SK-N-SH (cell line): ENCODE measurements at regions not wholly inside any gene's neighbourhood (a gene's known extent, or its start where the extent isn't known, plus 50 kb on each side); places are given as distances from the start of the nearest gene placed in this dataset.

Experiments
- CTCF ChIA-PET: fragments of 300-600, 350-600 bp; formaldehyde crosslinking; extraction: SDS; loops from one replicate; lab custom pipeline; 2021; lab: Yijun Ruan, JAX
- POLR2A ChIA-PET: fragments of 350-600 bp; sonication (Branson Sonifier 250); formaldehyde crosslinking; extraction: SDS; loops from one replicate; lab custom pipeline; 2020; ENCODE audit warnings: antibody characterized with exemption, inconsistent platforms; lab: Yijun Ruan, JAX
- DNase-seq: peaks from one replicate; pipeline ENCODE4 v3.0.0; 2012
- H2AFZ ChIP-seq: fragments of 200-600 bp; sonication (generic); 2 replicates; pipeline ENCODE4 v1.8.1; 2016; ENCODE audit warnings: antibody characterized with exemption, mild to moderate bottlenecking, low read depth
- H3F3A ChIP-seq: fragments of 200-600 bp; sonication (generic); replicated peaks from 2 replicates; pipeline ENCODE3; 2016; ENCODE audit warnings: antibody characterized with exemption, mild to moderate bottlenecking; ENCODE audit not compliant: insufficient read depth
- H3K27ac ChIP-seq, 2 experiments: fragments of 200-500 bp in 1 of 2; fragments of 200-600 bp in 1 of 2; sonication (Bioruptor generic) in 1 of 2; sonication (generic), shearing (Covaris generic) in 1 of 2; 2 replicates each; pipeline versions ENCODE4 v1.5.1 to v1.6.1; 2014 to 2016; ENCODE audit warnings: low read depth in 2 of 2, inconsistent platforms in 1 of 2, low read length in 1 of 2, mild to moderate bottlenecking in 1 of 2, mixed read lengths in 1 of 2
- H3K27me3 ChIP-seq: fragments of 200-600 bp; sonication (generic), shearing (Covaris generic); 2 replicates; pipeline ENCODE4 v1.6.1; 2016; ENCODE audit warnings: mixed run types; ENCODE audit not compliant: insufficient read depth
- H3K36me3 ChIP-seq, 2 experiments: fragments of 200-500 bp in 1 of 2; fragments of 200-600 bp in 1 of 2; sonication (Bioruptor generic) in 1 of 2; sonication (generic) in 1 of 2; replicated peaks in 1 of 2; 2 replicates each; pipeline versions ENCODE3 to v1.5.1; 2014 to 2016; ENCODE audit warnings: low read length in 1 of 2, mild to moderate bottlenecking in 1 of 2; ENCODE audit not compliant: insufficient read depth in 2 of 2, control insufficient read depth in 1 of 2
- H3K4me1 ChIP-seq, 2 experiments: fragments of 200-500 bp in 1 of 2; fragments of 200-600 bp in 1 of 2; sonication (Bioruptor generic) in 1 of 2; sonication (generic), shearing (Covaris generic) in 1 of 2; 2 replicates each; pipeline versions ENCODE4 v1.5.1 to v1.6.1; 2014 to 2016; ENCODE audit warnings: low read depth in 1 of 2, low read length in 1 of 2, mixed run types in 1 of 2; ENCODE audit not compliant: insufficient read depth in 2 of 2, control insufficient read depth in 1 of 2
- H3K4me2 ChIP-seq: fragments of 200-600 bp; sonication (generic), shearing (Covaris generic); 2 replicates; pipeline ENCODE4 v1.6.1; 2017; ENCODE audit warnings: mixed run types
- H3K4me3 ChIP-seq, 2 experiments: fragments of 200-500 bp in 1 of 2; fragments of 200-600 bp in 1 of 2; sonication (Bioruptor generic) in 1 of 2; sonication (generic), shearing (Covaris generic) in 1 of 2; 2 replicates each; pipeline versions ENCODE4 v1.5.1 to v1.8.1; 2014 to 2016; ENCODE audit warnings: low read depth in 2 of 2, inconsistent platforms in 1 of 2, low read length in 1 of 2, mild to moderate bottlenecking in 1 of 2, mixed read lengths in 1 of 2, moderate library complexity in 1 of 2
- H3K79me2 ChIP-seq: fragments of 200-600 bp; sonication (generic); 2 replicates; pipeline ENCODE4 v1.8.1; 2017; ENCODE audit warnings: mild to moderate bottlenecking; ENCODE audit not compliant: insufficient read depth
- H3K9ac ChIP-seq: fragments of 200-600 bp; sonication (generic); 2 replicates; pipeline ENCODE4 v1.6.1; 2017; ENCODE audit warnings: mixed run types
- H3K9me2 ChIP-seq: fragments of 200-600 bp; sonication (generic); 2 replicates; pipeline ENCODE4 v1.6.1; 2017; ENCODE audit warnings: mixed run types
- H3K9me3 ChIP-seq: fragments of 200-600 bp; sonication (generic); 2 replicates; pipeline ENCODE4 v1.6.1; 2017; ENCODE audit warnings: mixed run types, mild to moderate bottlenecking, moderate library complexity
- H4K20me1 ChIP-seq: fragments of 200-600 bp; sonication (generic); 2 replicates; pipeline ENCODE4 v1.6.1; 2017; ENCODE audit warnings: mild to moderate bottlenecking, mixed run types; ENCODE audit not compliant: insufficient read depth
- EP300 ChIP-seq, 2 experiments: IDR thresholded peaks; 2 replicates each; pipeline versions ENCODE4 v1.4.0 to v1.6.1; 2012; ENCODE audit warnings: borderline replicate concordance in 1 of 2, low read depth in 1 of 2, low read length in 1 of 2
- EZH2phosphoT487 ChIP-seq: fragments of 200-600 bp; sonication (generic); IDR thresholded peaks from 2 replicates; pipeline ENCODE4 v1.6.1; 2017; ENCODE audit warnings: low read depth, mixed run types, mild to moderate bottlenecking, antibody characterized with exemption, moderate library complexity, borderline replicate concordance
- FOSL2 ChIP-seq: IDR thresholded peaks from 2 replicates; pipeline ENCODE4 v1.4.0; 2012; ENCODE audit warnings: low read depth, mild to moderate bottlenecking, moderate library complexity, borderline replicate concordance
- FOXM1 ChIP-seq: IDR thresholded peaks from 2 replicates; pipeline ENCODE4 v1.4.0; 2012; ENCODE audit warnings: low read depth, mild to moderate bottlenecking
- GATA2 ChIP-seq: sonication (generic); formaldehyde crosslinking; IDR thresholded peaks from 2 replicates; pipeline ENCODE4 v1.5.0; 2020; ENCODE audit warnings: mild to moderate bottlenecking, missing genetic modification reagents
- MEF2A ChIP-seq: IDR thresholded peaks from 2 replicates; pipeline ENCODE4 v1.4.0; 2012; ENCODE audit warnings: low read depth, borderline replicate concordance
- MXI1 ChIP-seq: IDR thresholded peaks from 2 replicates; pipeline ENCODE4 v1.6.1; 2012; ENCODE audit warnings: mild to moderate bottlenecking, low read depth, low read length, improper control_type of control experiment
- NRF1 ChIP-seq: IDR thresholded peaks from 2 replicates; pipeline ENCODE4 v1.6.1; 2012; ENCODE audit warnings: low read depth, mild to moderate bottlenecking, low read length
- POLR2AphosphoS5 ChIP-seq: IDR thresholded peaks from 2 replicates; pipeline ENCODE4 v1.6.1; 2012; ENCODE audit warnings: low read depth, low read length
- RAD21 ChIP-seq: IDR thresholded peaks from 2 replicates; pipeline ENCODE4 v1.6.1; 2012; ENCODE audit warnings: mild to moderate bottlenecking, low read length
- RCOR1 ChIP-seq: fragments of 150-350 bp; IDR thresholded peaks from 2 replicates; pipeline ENCODE4 v1.6.1; 2017; ENCODE audit warnings: antibody characterized with exemption, low read length
- RFX5 ChIP-seq: IDR thresholded peaks from 2 replicates; pipeline ENCODE4 v1.6.1; 2012; ENCODE audit warnings: mild to moderate bottlenecking, improper control_type of control experiment, low read length
- RXRA ChIP-seq: IDR thresholded peaks from 2 replicates; pipeline ENCODE4 v1.4.0; 2012; ENCODE audit warnings: low read depth, mild to moderate bottlenecking, borderline replicate concordance
- SMC3 ChIP-seq: IDR thresholded peaks from 2 replicates; pipeline ENCODE4 v1.6.1; 2012; ENCODE audit warnings: low read depth, low read length, improper control_type of control experiment
- TAF1 ChIP-seq: IDR thresholded peaks from 2 replicates; pipeline ENCODE4 v1.6.1; 2012; ENCODE audit warnings: low read depth, mild to moderate bottlenecking, low read length, moderate library complexity, borderline replicate concordance
- TEAD4 ChIP-seq: IDR thresholded peaks from 2 replicates; pipeline ENCODE4 v1.4.0; 2012; ENCODE audit warnings: mild to moderate bottlenecking, borderline replicate concordance; ENCODE audit not compliant: insufficient read depth
- WGBS: methylation state at CpG from one replicate; pipeline ENCODE4 v1.1.6; 2017; ENCODE audit warnings: low lambda C conversion rate; 5-methylcytosine and 5-hydroxymethylcytosine counted together
- TF ChIP-seq, protein P1 (sequence below): IDR thresholded peaks from 2 replicates; pipeline ENCODE4 v1.4.0; 2012; ENCODE audit warnings: low read depth, borderline replicate concordance
- TF ChIP-seq, protein P2 (sequence below): IDR thresholded peaks from 2 replicates; pipeline ENCODE4 v1.4.0; 2012; ENCODE audit warnings: low read depth, borderline replicate concordance
- TF ChIP-seq, protein P3 (sequence below): IDR thresholded peaks from 2 replicates; pipeline ENCODE4 v1.4.0; 2012; ENCODE audit warnings: low read depth
- TF ChIP-seq, protein P4 (sequence below): fragments of 200-600 bp; sonication (generic); IDR thresholded peaks from 2 replicates; pipeline ENCODE4 v1.6.1; 2017; ENCODE audit warnings: antibody characterized with exemption, mild to moderate bottlenecking, moderate library complexity

- ChIA-PET CTCF (interaction anchor here (0.8 kb wide), 1 partner anchor 19 kb away, joined by 4 read pairs; no protein-coding TSS in a partner anchor), POLR2A (no interaction called here)
- H3K9ac ChIP-seq = no peak overlapping the region
- no peak overlapping the region for H3K27ac ChIP-seq
- no peak overlapping the region for H2AFZ ChIP-seq
- H3K27me3 ChIP-seq = no peaks in the 10 kb centered on the region
- H4K20me1 ChIP-seq = no peaks in the 10 kb centered on the region
- no peaks in the 10 kb centered on the region for H3K79me2 ChIP-seq
- no peak overlapping the region for H3K4me2 ChIP-seq
- H3K36me3 ChIP-seq = no peaks in the 10 kb centered on the region
- H3K9me2 ChIP-seq = 0 out of 2 replicates have a peak, but pooled peaks cover 3% of the 10 kb centered on the region
- H3K4me1 ChIP-seq = no peaks in the 10 kb centered on the region
- DNase-seq = no peak
- H3K4me3 ChIP-seq = no peak overlapping the region
- no peaks in the 10 kb centered on the region for H3F3A ChIP-seq
- 48% methylated on average over 2 of the region's 2 CpGs for WGBS
- TF ChIP-seq EP300 (IDR thresholded peaks at IDR 0.05; ENCODE audit: borderline replicate concordance in 1 of 2, low read depth in 1 of 2, low read length in 1 of 2) (no peak), RAD21 (no peak), NRF1 (no peak), RCOR1 (no peak), RFX5 (no peak), MEF2A (no peak), FOXM1 (no peak), GATA2 (CRISPR knock-in tag) (no peak), POLR2AphosphoS5 (no peak), TEAD4 (no peak), SMC3 (no peak), TAF1 (no peak), EZH2phosphoT487 (no peak), FOSL2 (no peak), MXI1 (no peak), RXRA (no peak)
- TF ChIP-seq, protein P1, sequence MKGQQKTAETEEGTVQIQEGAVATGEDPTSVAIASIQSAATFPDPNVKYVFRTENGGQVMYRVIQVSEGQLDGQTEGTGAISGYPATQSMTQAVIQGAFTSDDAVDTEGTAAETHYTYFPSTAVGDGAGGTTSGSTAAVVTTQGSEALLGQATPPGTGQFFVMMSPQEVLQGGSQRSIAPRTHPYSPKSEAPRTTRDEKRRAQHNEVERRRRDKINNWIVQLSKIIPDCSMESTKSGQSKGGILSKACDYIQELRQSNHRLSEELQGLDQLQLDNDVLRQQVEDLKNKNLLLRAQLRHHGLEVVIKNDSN = no peak
- TF ChIP-seq, protein P2, sequence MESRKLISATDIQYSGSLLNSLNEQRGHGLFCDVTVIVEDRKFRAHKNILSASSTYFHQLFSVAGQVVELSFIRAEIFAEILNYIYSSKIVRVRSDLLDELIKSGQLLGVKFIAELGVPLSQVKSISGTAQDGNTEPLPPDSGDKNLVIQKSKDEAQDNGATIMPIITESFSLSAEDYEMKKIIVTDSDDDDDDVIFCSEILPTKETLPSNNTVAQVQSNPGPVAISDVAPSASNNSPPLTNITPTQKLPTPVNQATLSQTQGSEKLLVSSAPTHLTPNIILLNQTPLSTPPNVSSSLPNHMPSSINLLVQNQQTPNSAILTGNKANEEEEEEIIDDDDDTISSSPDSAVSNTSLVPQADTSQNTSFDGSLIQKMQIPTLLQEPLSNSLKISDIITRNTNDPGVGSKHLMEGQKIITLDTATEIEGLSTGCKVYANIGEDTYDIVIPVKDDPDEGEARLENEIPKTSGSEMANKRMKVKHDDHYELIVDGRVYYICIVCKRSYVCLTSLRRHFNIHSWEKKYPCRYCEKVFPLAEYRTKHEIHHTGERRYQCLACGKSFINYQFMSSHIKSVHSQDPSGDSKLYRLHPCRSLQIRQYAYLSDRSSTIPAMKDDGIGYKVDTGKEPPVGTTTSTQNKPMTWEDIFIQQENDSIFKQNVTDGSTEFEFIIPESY = no peak
- TF ChIP-seq, protein P3, sequence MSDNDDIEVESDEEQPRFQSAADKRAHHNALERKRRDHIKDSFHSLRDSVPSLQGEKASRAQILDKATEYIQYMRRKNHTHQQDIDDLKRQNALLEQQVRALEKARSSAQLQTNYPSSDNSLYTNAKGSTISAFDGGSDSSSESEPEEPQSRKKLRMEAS = no peak
- TF ChIP-seq, protein P4, sequence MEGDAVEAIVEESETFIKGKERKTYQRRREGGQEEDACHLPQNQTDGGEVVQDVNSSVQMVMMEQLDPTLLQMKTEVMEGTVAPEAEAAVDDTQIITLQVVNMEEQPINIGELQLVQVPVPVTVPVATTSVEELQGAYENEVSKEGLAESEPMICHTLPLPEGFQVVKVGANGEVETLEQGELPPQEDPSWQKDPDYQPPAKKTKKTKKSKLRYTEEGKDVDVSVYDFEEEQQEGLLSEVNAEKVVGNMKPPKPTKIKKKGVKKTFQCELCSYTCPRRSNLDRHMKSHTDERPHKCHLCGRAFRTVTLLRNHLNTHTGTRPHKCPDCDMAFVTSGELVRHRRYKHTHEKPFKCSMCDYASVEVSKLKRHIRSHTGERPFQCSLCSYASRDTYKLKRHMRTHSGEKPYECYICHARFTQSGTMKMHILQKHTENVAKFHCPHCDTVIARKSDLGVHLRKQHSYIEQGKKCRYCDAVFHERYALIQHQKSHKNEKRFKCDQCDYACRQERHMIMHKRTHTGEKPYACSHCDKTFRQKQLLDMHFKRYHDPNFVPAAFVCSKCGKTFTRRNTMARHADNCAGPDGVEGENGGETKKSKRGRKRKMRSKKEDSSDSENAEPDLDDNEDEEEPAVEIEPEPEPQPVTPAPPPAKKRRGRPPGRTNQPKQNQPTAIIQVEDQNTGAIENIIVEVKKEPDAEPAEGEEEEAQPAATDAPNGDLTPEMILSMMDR = no peak
- H3K9me3 ChIP-seq = 0 out of 2 replicates have a peak, but pooled peaks cover 8% of the 10 kb centered on the region
Measured at GRCh38 chr6:164401871-164402270, 907.5 kb downstream of the C6orf118 start.
